ENCODE measurements at regions not wholly inside any gene's neighbourhood (a gene's known extent, or its start where the extent isn't known, plus 50 kb on each side); places are given as distances from the start of the nearest gene placed in this dataset.
"Not testable (repeated sequence)": the region's sequence is repeated elsewhere in the genome, so short reads cannot be mapped to it uniquely, and the experiment has no call there.

DNA sequence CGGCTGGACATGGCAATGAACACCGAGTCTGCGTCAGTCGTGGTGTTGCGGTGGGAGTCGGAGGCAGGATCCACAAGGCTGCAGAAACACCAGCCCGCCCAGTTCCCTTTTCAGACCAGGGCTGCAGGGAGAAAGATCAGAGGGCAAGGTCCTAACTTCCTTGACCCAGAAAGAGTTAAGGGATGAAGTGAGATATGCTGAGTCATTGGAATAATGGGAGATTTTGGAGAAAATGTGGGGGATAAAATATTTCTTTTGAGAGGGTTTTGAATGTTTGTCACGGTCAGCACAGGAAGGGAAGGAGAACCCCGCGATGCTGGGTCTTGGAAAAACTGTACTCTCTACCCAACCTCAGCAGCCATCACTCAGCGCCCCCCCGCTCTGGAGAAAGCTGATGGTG, 416.0 kb downstream of the ICE1 start:
- TF ChIP-seq, protein P1, sequence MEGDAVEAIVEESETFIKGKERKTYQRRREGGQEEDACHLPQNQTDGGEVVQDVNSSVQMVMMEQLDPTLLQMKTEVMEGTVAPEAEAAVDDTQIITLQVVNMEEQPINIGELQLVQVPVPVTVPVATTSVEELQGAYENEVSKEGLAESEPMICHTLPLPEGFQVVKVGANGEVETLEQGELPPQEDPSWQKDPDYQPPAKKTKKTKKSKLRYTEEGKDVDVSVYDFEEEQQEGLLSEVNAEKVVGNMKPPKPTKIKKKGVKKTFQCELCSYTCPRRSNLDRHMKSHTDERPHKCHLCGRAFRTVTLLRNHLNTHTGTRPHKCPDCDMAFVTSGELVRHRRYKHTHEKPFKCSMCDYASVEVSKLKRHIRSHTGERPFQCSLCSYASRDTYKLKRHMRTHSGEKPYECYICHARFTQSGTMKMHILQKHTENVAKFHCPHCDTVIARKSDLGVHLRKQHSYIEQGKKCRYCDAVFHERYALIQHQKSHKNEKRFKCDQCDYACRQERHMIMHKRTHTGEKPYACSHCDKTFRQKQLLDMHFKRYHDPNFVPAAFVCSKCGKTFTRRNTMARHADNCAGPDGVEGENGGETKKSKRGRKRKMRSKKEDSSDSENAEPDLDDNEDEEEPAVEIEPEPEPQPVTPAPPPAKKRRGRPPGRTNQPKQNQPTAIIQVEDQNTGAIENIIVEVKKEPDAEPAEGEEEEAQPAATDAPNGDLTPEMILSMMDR (IDR thresholded peaks at IDR 0.05), result no peak
- TF ChIP-seq POLR2A (IDR thresholded peaks at IDR 0.05), result no peak
- DNase-seq, result peak in 3 of 7 donors; percentile 15 to 34 (median 22)
- Histone ChIP-seq H3K27ac (no peak overlapping the region), H3K36me3 (replicated peaks in 1 of 2) (no peaks in the 10 kb centered on the region), H3K27me3 (no peaks in the 10 kb centered on the region), H3K4me1 (replicated peaks in 1 of 2) (no peaks in the 10 kb centered on the region), H3K4me3 (no peak overlapping the region), H3K9me3 (replicated peaks in 1 of 3) (no peaks in the 10 kb centered on the region)
- 71 to 79% (median 74%) methylated on average over 12 of the region's 12 CpGs for WGBS, 4 donors
- intact Hi-C loops (cut with DNase I), result no loop called here

GRCh38 chr5:5831622-5832021, 409.1 kb downstream of the ICE1 start:
- intact Hi-C loops (cut with DNase I); H3K9me3 ChIP-seq (replicated peaks in 1 of 3); H3K4me1 ChIP-seq (replicated peaks in 1 of 2); H3K27ac ChIP-seq; DNase-seq; H3K36me3 ChIP-seq (replicated peaks in 1 of 2); H3K27me3 ChIP-seq; H3K4me3 ChIP-seq: not testable (repeated sequence)
- 91 to 96% (median 93%) methylated on average over 6 of the region's 6 CpGs for WGBS, 4 donors

GRCh38 chr5:5828619-5829018, 406.1 kb downstream of the ICE1 start:
- no peak for DNase-seq
- intact Hi-C loops (cut with DNase I), result no loop called here
- Histone ChIP-seq H3K27me3 (no peaks in the 10 kb centered on the region), H3K9me3 (replicated peaks in 1 of 3) (no peaks in the 10 kb centered on the region), H3K36me3 (replicated peaks in 1 of 2) (no peaks in the 10 kb centered on the region), H3K4me1 (replicated peaks in 1 of 2) (no peaks in the 10 kb centered on the region), H3K27ac (no peak overlapping the region), H3K4me3 (no peak overlapping the region)
- TF ChIP-seq POLR2A (IDR thresholded peaks at IDR 0.05), result no peak
- TF ChIP-seq, protein P1 (IDR thresholded peaks at IDR 0.05), result no peak
- 69 to 78% (median 76%) methylated on average over 5 of the region's 5 CpGs for WGBS, 4 donors

DNA sequence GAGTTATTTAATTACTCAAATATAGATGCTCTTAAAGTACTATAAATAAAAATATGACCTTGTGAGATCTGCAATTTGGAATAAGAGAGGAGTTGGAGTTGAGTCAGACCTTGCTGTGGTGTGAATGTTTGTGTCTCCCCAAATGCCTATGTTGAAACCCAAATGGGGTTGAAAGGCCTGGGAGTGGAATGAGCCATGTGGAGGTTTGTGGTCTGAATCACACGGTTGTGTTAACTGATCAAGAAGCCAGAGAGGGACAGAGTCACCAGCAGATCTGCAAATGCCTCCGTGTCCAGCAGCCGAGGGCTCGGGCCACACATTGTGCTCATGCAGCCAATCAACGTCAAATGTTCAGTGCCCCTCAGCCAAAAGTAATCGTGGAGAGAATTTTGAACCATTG, 404.4 kb downstream of the ICE1 start:
- Histone ChIP-seq H3K36me3 (replicated peaks in 1 of 2) (no peaks in the 10 kb centered on the region), H3K27me3 (no peaks in the 10 kb centered on the region), H3K9me3 (replicated peaks in 1 of 3) (no peaks in the 10 kb centered on the region), H3K27ac (no peak overlapping the region), H3K4me3 (no peak overlapping the region), H3K4me1 (replicated peaks in 1 of 2) (no peaks in the 10 kb centered on the region)
- intact Hi-C loops (cut with DNase I), result no loop called here
- TF ChIP-seq, protein P1 (IDR thresholded peaks at IDR 0.05), result no peak
- TF ChIP-seq POLR2A (IDR thresholded peaks at IDR 0.05), result no peak
- peak in 2 of 7 donors; percentile 12 to 42 for DNase-seq
- WGBS, 4 donors, result 77 to 86% (median 82%) methylated on average over 5 to 6 of the region's 6 CpGs

DNA sequence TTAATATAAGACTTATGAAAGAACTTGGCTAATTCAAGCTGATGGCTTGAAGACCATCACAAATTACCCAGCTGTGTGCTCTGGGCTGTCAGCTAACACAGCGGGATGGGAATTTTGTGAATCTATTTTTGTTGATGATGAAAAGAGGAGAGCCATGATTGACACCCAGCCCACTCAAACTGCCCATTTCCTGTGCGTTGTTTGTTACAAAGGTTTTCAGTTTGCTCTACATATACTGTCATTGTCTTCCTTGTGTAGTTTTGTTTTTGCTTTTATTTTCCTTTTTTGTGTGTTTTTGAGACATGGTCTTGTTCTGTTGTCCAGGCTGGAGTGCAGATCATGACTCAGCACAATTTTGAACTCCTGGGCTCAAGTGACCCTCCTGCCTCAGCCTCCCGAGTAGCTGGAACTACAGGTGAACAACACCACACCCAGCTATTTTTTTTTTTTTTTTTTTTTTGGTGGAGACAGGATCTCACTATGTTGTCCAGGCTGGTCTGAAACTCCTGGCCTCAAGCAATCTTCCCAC, 400.3 kb downstream of the ICE1 start:
- Histone ChIP-seq H3K36me3 (replicated peaks in 1 of 2) (no peaks in the 10 kb centered on the region), H3K9me3 (replicated peaks in 1 of 3) (no peaks in the 10 kb centered on the region), H3K27ac (no peak overlapping the region), H3K4me1 (replicated peaks in 1 of 2) (no peaks in the 10 kb centered on the region), H3K27me3 (no peaks in the 10 kb centered on the region), H3K4me3 (no peak overlapping the region)
- intact Hi-C loops (cut with DNase I), result no loop called here
- no peak for TF ChIP-seq POLR2A (IDR thresholded peaks at IDR 0.05)
- TF ChIP-seq, protein P1 (IDR thresholded peaks at IDR 0.05), result no peak
- no peak for DNase-seq
- WGBS, 4 donors, result 86 to 95% (median 88%) methylated on average over 3 of the region's 3 CpGs

All from adrenal gland (tissue), 9 donors.